Heart right ventricle (tissue), 16 donors: ENCODE measurements at regions not wholly inside any gene's neighbourhood (a gene's known extent, or its start where the extent isn't known, plus 50 kb on each side); places are given as distances from the start of the nearest gene placed in this dataset.

ENCODE experiments used
- ATAC-seq, 8 donors: fragments of 200-7000 bp; cut with Tn5 transposase; one replicate each; pipeline ENCODE4 v1.9.1; 2020; ENCODE audit warnings: mild to moderate bottlenecking in 8 of 8, moderate library complexity in 8 of 8, moderate number of reproducible peaks in 1 of 8
- DNase-seq, 2 donors: peaks; one replicate each; pipeline ENCODE4 v3.0.0-alpha.2; 2020
- H3K27ac ChIP-seq, 10 donors: fragments of 200-600 bp; sonication (generic) in 2 of 10; one replicate each; pipeline versions ENCODE4 v1.5.0 to v1.8.0; 2020 to 2022; ENCODE audit warnings: mild to moderate bottlenecking in 3 of 10
- H3K27me3 ChIP-seq, 7 donors: fragments of 200-600 bp; one replicate each; pipeline ENCODE4 v1.8.0; 2021 to 2022; ENCODE audit warnings: mild to moderate bottlenecking in 2 of 7
- H3K36me3 ChIP-seq, 9 donors: fragments of 200-600 bp; sonication (generic) in 1 of 9; one replicate each; pipeline versions ENCODE4 v1.5.0 to v1.8.0; 2020 to 2022; ENCODE audit warnings: mild to moderate bottlenecking in 2 of 9
- H3K4me1 ChIP-seq, 9 donors: fragments of 200-600 bp; sonication (generic) in 1 of 9; one replicate each; pipeline versions ENCODE4 v1.5.0 to v1.8.0; 2020 to 2022; ENCODE audit warnings: mild to moderate bottlenecking in 4 of 9
- H3K4me3 ChIP-seq, 10 donors: fragments of 200-600 bp; sonication (generic) in 2 of 10; one replicate each; pipeline versions ENCODE4 v1.5.0 to v1.8.0; 2020 to 2022; ENCODE audit warnings: mild to moderate bottlenecking in 7 of 10, moderate library complexity in 2 of 10
- H3K9me3 ChIP-seq, 11 donors: fragments of 200-600 bp in 10 of 11; sonication (generic) in 2 of 11; one replicate each; pipeline versions ENCODE4 v1.5.0 to v1.8.0; 2013 to 2022; ENCODE audit warnings: mild to moderate bottlenecking in 2 of 11, control low read depth in 1 of 11, moderate library complexity in 1 of 11
- CTCF ChIP-seq, 9 donors: fragments of 200-600 bp; sonication (generic) in 2 of 9; IDR thresholded peaks; one replicate each; pipeline versions ENCODE4 v1.5.0 to v1.8.0; 2021 to 2022; ENCODE audit warnings: antibody characterized with exemption in 9 of 9, mild to moderate bottlenecking in 5 of 9, moderate library complexity in 1 of 9
- WGBS, 2 donors: extraction: QIAGEN DNeasy Blood & Tissue Kit; methylation state at CpG; one replicate each; pipeline ENCODE4 v1.1.7; 2013; ENCODE audit warnings: inconsistent platforms in 1 of 2; 5-methylcytosine and 5-hydroxymethylcytosine counted together
- intact Hi-C, 10 donors: fragments of 100-400 bp; cut with DNase I; formaldehyde crosslinking; loops; one replicate each; pipeline versions ENCODE4 v1.11.1 to v1.14.2; 2022
- donor health status: Arrhythmogenic right ventricular cardiomyopathy.
- donor health status: ischemic (EF 13 %, LVEDD 7.1; RV severe dilation, severe dysfunction).
- donor health status: healthy with polysubstance abuse.
- donor health status: DM: no; HTN: yes; CAD: no.
- donor health status: DM: no; HTN: no; CAD: no.
- donor health status: ischemic (EF 25% LVEDD 6.9; RV normal size, moderate dysfunction).
- donor health status: ischemic (EF 25% LVEDD 5.7; RV mildly dilated, moderate dysfunction).
- donor health status: healthy.
- donor health status: DM: yes; HTN: yes; CAD: no.
- donor health status: Ischemic cardiomyopathy.
- donor health status: ischemic (EF 35%, LVEDD 5.7; RV mildly dilated, moderate dysfunction).
- donor health status: nonischemic (EF 11% LVEDD 7.7; RV severe dilation, severe dysfunction).
- donor health status: DM: yes; HTN: yes; CAD: no.
- donor health status: PGD.
- donor health status: ischemic (EF 29% LVEDD 5.4; RV normal size, mild dysfunction).
- donor health status: nonischemic (EF 23%, LVEDD 6.1; RV moderate dilation, normal function).

GRCh38 chr12:110794623-110795280 lies 52.0 kb upstream of the CCDC63 start:
- Histone ChIP-seq H3K4me1 (peaks cover 3 to 32% (median 16%) of the 10 kb centered on the region in 9 donors), H3K27me3 (no peaks in the 10 kb centered on the region), H3K9me3 (peaks cover 0 to 12% (median 0%) of the 10 kb centered on the region in 11 donors), H3K27ac (no peak overlapping the region), H3K4me3 (no peak overlapping the region), H3K36me3 (no peaks in the 10 kb centered on the region)
- intact Hi-C loops, result no loop called here
- ATAC-seq, result peak; percentile 80 to 94 (median 88)
- peak; percentile 65 to 72 for DNase-seq
- 31 to 36% methylated on average over 8 of the region's 8 CpGs for WGBS, 2 donors
- no peak for TF ChIP-seq CTCF (IDR thresholded peaks at IDR 0.05)

- WGBS, 2 donors, result 93 to 94% methylated on average over 8 of the region's 8 CpGs
- H3K27me3 ChIP-seq, result no peaks in the 10 kb centered on the region
- no peak for DNase-seq
- no peak for TF ChIP-seq CTCF (IDR thresholded peaks at IDR 0.05)
- no peak for ATAC-seq
- H3K27ac ChIP-seq, result no peak overlapping the region
- H3K9me3 ChIP-seq, result peaks cover 0 to 26% (median 0%) of the 10 kb centered on the region in 11 donors
- H3K4me1 ChIP-seq, result peaks cover 0 to 18% (median 7%) of the 10 kb centered on the region in 9 donors
- no peak overlapping the region for H3K4me3 ChIP-seq
- no peaks in the 10 kb centered on the region for H3K36me3 ChIP-seq
- intact Hi-C loops, result no loop called here
Observed at GRCh38 chr12:110796952-110797351, 49.8 kb upstream of the CCDC63 start.
